GM18909 (cell line): ENCODE measurements at regions not wholly inside any gene's neighbourhood (a gene's known extent, or its start where the extent isn't known, plus 50 kb on each side); places are given as distances from the start of the nearest gene placed in this dataset.
A peak's percentile ranks its signal among the peaks of the same experiment; 100 is the strongest.

ENCODE experiments used
- ATAC-seq: cut with Tn5 transposase; IDR thresholded peaks from one replicate; pipeline ENCODE4 v1.9.1; 2021; ENCODE audit warnings: mild to moderate bottlenecking; ENCODE audit not compliant: unreplicated experiment, poor library complexity

GRCh38 chr10:120960725-120961124 is 109.6 kb downstream of the WDR11 start:
- no peak for ATAC-seq

- no peak for ATAC-seq
Measured at GRCh38 chr10:120961795-120962755, 110.9 kb downstream of the WDR11 start.

- ATAC-seq, result no peak
Measured at GRCh38 chr10:120962756-120963593, 111.8 kb downstream of the WDR11 start.

GRCh38 chr10:120963594-120964220 is 112.5 kb downstream of the WDR11 start:
- no peak for ATAC-seq

GRCh38 chr10:120966657-120967045 is 115.5 kb downstream of the WDR11 start:
- no peak for ATAC-seq

GRCh38 chr10:120969219-120969645 is 118.1 kb downstream of the WDR11 start:
- peak; percentile 69 for ATAC-seq

- ATAC-seq, result no peak
Measured at GRCh38 chr10:120970595-120971529, 119.7 kb downstream of the WDR11 start.

- no peak for ATAC-seq
Measured at GRCh38 chr10:120971671-120972070, 120.5 kb downstream of the WDR11 start.

- no peak for ATAC-seq
Measured at GRCh38 chr10:120972259-120972658, 121.1 kb downstream of the WDR11 start.

- no peak for ATAC-seq
Measured at GRCh38 chr10:120975072-120975867, 124.1 kb downstream of the WDR11 start.

- ATAC-seq, result no peak
Measured at GRCh38 chr10:120975868-120976225, 124.7 kb downstream of the WDR11 start.

- no peak for ATAC-seq
Measured at GRCh38 chr10:120977897-120978296, 126.7 kb downstream of the WDR11 start.

GRCh38 chr10:120978589-120979252 is 127.6 kb downstream of the WDR11 start:
- no peak for ATAC-seq

- no peak for ATAC-seq
Measured at GRCh38 chr10:120979435-120980278, 128.5 kb downstream of the WDR11 start.

GRCh38 chr10:120980279-120981255 is 129.4 kb downstream of the WDR11 start:
- ATAC-seq, result no peak
